ENCODE measurements at regions not wholly inside any gene's neighbourhood (a gene's known extent, or its start where the extent isn't known, plus 50 kb on each side); places are given as distances from the start of the nearest gene placed in this dataset.

- TF ChIP-seq POLR2A (IDR thresholded peaks at IDR 0.05) (no peak), EP300 (IDR thresholded peaks at IDR 0.05) (no peak), CTCF (IDR thresholded peaks at IDR 0.05) (no peak)
These were observed 988.3 kb downstream of the DTWD2 start for GRCh38 chr5:117999939-118000549.
